Endothelial cell of umbilical vein (primary cell): ENCODE measurements at regions not wholly inside any gene's neighbourhood (a gene's known extent, or its start where the extent isn't known, plus 50 kb on each side); places are given as distances from the start of the nearest gene placed in this dataset.

Experiments used
- BruUV-seq: library from RNA; stranded (reverse); fragments of 400-500 nt; replicated peaks from 2 replicates; lab custom pipeline; 2021; lab: Mats Ljungman, UMichigan
- CTCF ChIA-PET: fragments of 300-600, 350-600 bp; sonication (Branson Sonifier 250); formaldehyde crosslinking; loops from one replicate; lab custom pipeline; 2021; ENCODE audit warnings: antibody characterized with exemption, inconsistent platforms; lab: Charles Lee
- POLR2A ChIA-PET: fragments of 300-600, 350-600 bp; sonication (Branson Sonifier 250); formaldehyde crosslinking; loops from one replicate; lab custom pipeline; 2021; ENCODE audit warnings: antibody characterized with exemption, inconsistent platforms; lab: Charles Lee
- DNase-seq: peaks from one replicate; pipeline ENCODE4 v3.0.0-alpha.2; 2011; ENCODE audit warnings: low read depth, low spot score
- FAIRE-seq: peaks from 2 replicates; lab custom pipeline; 2011; peaks lifted over from hg19 to GRCh38; lab: Jason Lieb, UNC
- H2AFZ ChIP-seq: 2 replicates; pipeline ENCODE4 v1.6.0; 2012; ENCODE audit warnings: low read depth, low read length, control low read depth, inconsistent platforms
- H3K27ac ChIP-seq: 2 replicates; pipeline ENCODE4 v1.5.1; 2011; ENCODE audit warnings: low read depth, mild to moderate bottlenecking, control low read depth, low read length, moderate library complexity; ENCODE audit not compliant: insufficient read depth
- H3K27me3 ChIP-seq, 2 experiments: 2 replicates each; pipeline versions ENCODE4 v1.6.0 to v1.6.1; 2011; ENCODE audit warnings: low read length in 2 of 2, mixed read lengths in 1 of 2; ENCODE audit not compliant: control insufficient read depth in 2 of 2, insufficient read depth in 2 of 2
- H3K36me3 ChIP-seq, 2 experiments: 2 replicates in 1 of 2; 3 replicates in 1 of 2; pipeline ENCODE4 v1.5.1; 2011; ENCODE audit warnings: low read length in 2 of 2, mild to moderate bottlenecking in 1 of 2, moderate library complexity in 1 of 2; ENCODE audit not compliant: control insufficient read depth in 2 of 2, insufficient read depth in 2 of 2; ENCODE audit errors: extremely low read depth in 1 of 2
- H3K4me1 ChIP-seq: 3 replicates; pipeline ENCODE4 v1.5.1; 2011; ENCODE audit warnings: mild to moderate bottlenecking, low read length; ENCODE audit not compliant: control insufficient read depth, insufficient read depth; ENCODE audit errors: extremely low read depth
- H3K4me2 ChIP-seq: 2 replicates; pipeline ENCODE4 v1.6.1; 2011; ENCODE audit warnings: low read length, control low read depth, mixed read lengths; ENCODE audit not compliant: insufficient read depth
- H3K4me3 ChIP-seq, 3 experiments: fragments of 200-600 bp in 1 of 3; sonication (generic), shearing (Covaris generic) in 1 of 3; replicated peaks in 1 of 3; 2 replicates each; pipeline ENCODE4 v1.5.1; 2011 to 2016; ENCODE audit warnings: control low read depth in 3 of 3, low read length in 3 of 3, mild to moderate bottlenecking in 2 of 3, inconsistent platforms in 1 of 3, low read depth in 1 of 3, moderate library complexity in 1 of 3; ENCODE audit not compliant: insufficient read depth in 1 of 3
- H3K79me2 ChIP-seq: 2 replicates; pipeline ENCODE4 v1.6.0; 2012; ENCODE audit warnings: low read length, inconsistent platforms; ENCODE audit not compliant: control insufficient read depth, insufficient read depth
- H3K9ac ChIP-seq: replicated peaks from 2 replicates; pipeline ENCODE3; 2011; ENCODE audit warnings: low read length, control low read depth; ENCODE audit not compliant: insufficient read depth; ENCODE audit errors: extremely low read depth
- H3K9me1 ChIP-seq: replicated peaks from 3 replicates; pipeline ENCODE4 v1.6.0; 2011; ENCODE audit warnings: mild to moderate bottlenecking, low read length; ENCODE audit not compliant: control insufficient read depth, insufficient read depth; ENCODE audit errors: extremely low read depth
- H3K9me3 ChIP-seq: replicated peaks from 2 replicates; pipeline ENCODE4 v1.5.1; 2012; ENCODE audit warnings: low read length, inconsistent platforms; ENCODE audit not compliant: control insufficient read depth, insufficient read depth
- H4K20me1 ChIP-seq: replicated peaks from 2 replicates; pipeline ENCODE3; 2011; ENCODE audit warnings: mild to moderate bottlenecking, low read length; ENCODE audit not compliant: control insufficient read depth, insufficient read depth; ENCODE audit errors: extremely low read depth
- CTCF ChIP-seq, 2 donors: IDR thresholded peaks; 1 replicate in 1 of 2; 2 replicates in 1 of 2; pipeline ENCODE4 v1.5.1; 2011; ENCODE audit warnings: low read length in 2 of 2, mild to moderate bottlenecking in 2 of 2, moderate library complexity in 2 of 2, control low read depth in 1 of 2, inconsistent platforms in 1 of 2, low read depth in 1 of 2; ENCODE audit not compliant: insufficient read depth in 1 of 2; ENCODE audit errors: extremely low read depth in 1 of 2
- EZH2 ChIP-seq: IDR thresholded peaks from 2 replicates; pipeline ENCODE4 v1.6.1; 2012; ENCODE audit warnings: borderline replicate concordance, low read depth, mild to moderate bottlenecking, moderate library complexity, low read length, inconsistent platforms; ENCODE audit not compliant: severe bottlenecking
- FOS ChIP-seq: IDR thresholded peaks from 2 replicates; pipeline ENCODE4 v1.6.1; 2011; ENCODE audit warnings: mild to moderate bottlenecking, low read length, moderate library complexity, borderline replicate concordance; ENCODE audit not compliant: insufficient read depth
- GATA2 ChIP-seq: IDR thresholded peaks from 2 replicates; pipeline ENCODE4 v1.7.0; 2011; ENCODE audit warnings: low read depth, mild to moderate bottlenecking, moderate library complexity, mixed read lengths, low read length; ENCODE audit not compliant: insufficient read length, insufficient read depth
- JUN ChIP-seq: IDR thresholded peaks from 2 replicates; pipeline ENCODE4 v1.6.1; 2011; ENCODE audit warnings: borderline replicate concordance, low read depth; ENCODE audit not compliant: insufficient read length, insufficient read depth
- MAX ChIP-seq: IDR thresholded peaks from 2 replicates; pipeline ENCODE4 v1.6.1; 2011; ENCODE audit not compliant: insufficient read depth, insufficient read length
- MYC ChIP-seq: IDR thresholded peaks from one replicate; pipeline ENCODE4 v1.6.1; 2011; ENCODE audit warnings: mild to moderate bottlenecking, low read depth, low read length
- POLR2A ChIP-seq: IDR thresholded peaks from 2 replicates; pipeline ENCODE4 v1.6.1; 2012; ENCODE audit warnings: low read depth, mild to moderate bottlenecking, control low read depth, low read length
- POLR2AphosphoS5 ChIP-seq: IDR thresholded peaks from 2 replicates; pipeline ENCODE4 v1.6.1; 2012; ENCODE audit warnings: low read depth, mild to moderate bottlenecking, control low read depth, low read length, moderate library complexity; ENCODE audit not compliant: insufficient read depth
- dilution Hi-C: fragments of 300-500 bp; cut with MboI; formaldehyde crosslinking; loops from one replicate; pipeline ENCODE4 v1.15.0; 2019; ENCODE audit warnings: low sequenced_read_pairs; ENCODE audit not compliant: extremely low pct_ligation_motif_present
- intact Hi-C: fragments of 100-400 bp; cut with micrococcal nuclease; formaldehyde crosslinking; loops from one replicate; pipeline ENCODE4 v1.10.0; 2022

- peaks cover 2 to 14% of the 10 kb centered on the region in 2 experiments for H3K27me3 ChIP-seq
- no peak for FAIRE-seq
- H3K9ac ChIP-seq: no peak overlapping the region
- intact Hi-C loops (no loop called here), dilution Hi-C loops (no loop called here)
- no peaks in the 10 kb centered on the region for H3K79me2 ChIP-seq
- no peaks in the 10 kb centered on the region for H3K36me3 ChIP-seq
- CTCF ChIA-PET: interaction anchor here (1.4 kb wide), 1 partner anchor 9 kb away, joined by 4 read pairs; no protein-coding TSS in a partner anchor
- H3K4me2 ChIP-seq: no peak overlapping the region
- H3K9me3 ChIP-seq: no peaks in the 10 kb centered on the region
- BruUV-seq: no TSS peak
- no peaks in the 10 kb centered on the region for H3K4me1 ChIP-seq
- TF ChIP-seq POLR2A (no peak), FOS (no peak), CTCF (IDR thresholded peaks at IDR 0.05; ENCODE audit: extremely low read depth in 1 of 2, insufficient read depth in 1 of 2, low read depth in 1 of 2, low read length in 2 of 2) (no peak), GATA2 (no peak), EZH2 (no peak), POLR2AphosphoS5 (no peak), MAX (no peak), JUN (no peak), MYC (no peak)
- no peak overlapping the region for H3K4me3 ChIP-seq
- DNase-seq: no peak
- no peak overlapping the region for H2AFZ ChIP-seq
- no peak overlapping the region for H3K27ac ChIP-seq
- POLR2A ChIA-PET: no interaction called here
- H3K9me1 ChIP-seq: no peaks in the 10 kb centered on the region
- no peaks in the 10 kb centered on the region for H4K20me1 ChIP-seq
These were observed 65.0 kb upstream of the PLXNA4 start for GRCh38 chr7:132641238-132641637.
